ENCODE measurements at regions not wholly inside any gene's neighbourhood (a gene's known extent, or its start where the extent isn't known, plus 50 kb on each side); places are given as distances from the start of the nearest gene placed in this dataset.

DNA sequence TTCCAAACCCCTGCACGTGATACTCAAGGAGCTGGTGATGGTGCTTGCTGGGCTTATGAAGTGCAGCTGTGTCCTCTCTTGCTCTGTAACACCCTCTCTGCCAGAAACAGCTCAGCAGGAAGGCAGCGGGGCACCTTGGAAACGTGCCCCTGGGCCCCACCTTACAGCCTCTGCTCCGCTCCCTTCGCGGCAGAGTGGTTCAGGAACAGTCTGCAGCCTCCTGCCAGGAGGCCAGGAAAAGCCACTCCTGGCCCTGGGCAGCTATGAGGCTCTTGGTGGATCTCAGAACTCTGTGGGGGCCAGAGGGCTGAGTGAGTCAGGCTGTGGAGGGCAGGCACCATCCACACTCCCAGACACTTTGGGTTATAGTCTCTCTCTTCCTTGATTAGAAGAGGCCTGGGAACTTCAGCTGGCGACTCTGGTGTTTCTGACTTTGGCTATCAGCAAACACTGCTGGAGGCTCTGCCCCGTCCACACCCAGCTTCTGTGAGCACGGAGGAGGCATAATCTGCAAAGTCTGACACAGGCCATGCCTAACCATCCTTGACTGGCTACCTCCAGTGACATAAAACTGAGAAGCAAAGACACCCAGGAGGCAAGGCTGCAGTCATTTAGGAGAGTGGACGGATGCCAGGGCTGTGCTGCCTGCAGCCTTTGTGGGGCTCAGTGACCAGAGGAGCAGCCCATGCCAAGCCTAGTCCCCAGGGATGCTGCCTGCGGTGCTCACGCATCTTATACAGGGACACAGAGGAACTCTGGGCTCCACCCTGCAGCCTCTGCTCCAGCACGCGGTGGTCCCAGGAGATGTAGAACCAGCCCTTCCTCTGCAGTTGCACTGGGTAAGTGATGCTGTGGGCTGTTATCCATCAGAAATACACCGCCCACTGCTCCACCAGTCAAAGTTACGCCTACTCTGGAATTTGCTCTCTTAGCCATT, 65.3 kb downstream of the METRNL start:
- DNase-seq (ENCODE audit: low read depth in 2 of 2) = no peak

DNA sequence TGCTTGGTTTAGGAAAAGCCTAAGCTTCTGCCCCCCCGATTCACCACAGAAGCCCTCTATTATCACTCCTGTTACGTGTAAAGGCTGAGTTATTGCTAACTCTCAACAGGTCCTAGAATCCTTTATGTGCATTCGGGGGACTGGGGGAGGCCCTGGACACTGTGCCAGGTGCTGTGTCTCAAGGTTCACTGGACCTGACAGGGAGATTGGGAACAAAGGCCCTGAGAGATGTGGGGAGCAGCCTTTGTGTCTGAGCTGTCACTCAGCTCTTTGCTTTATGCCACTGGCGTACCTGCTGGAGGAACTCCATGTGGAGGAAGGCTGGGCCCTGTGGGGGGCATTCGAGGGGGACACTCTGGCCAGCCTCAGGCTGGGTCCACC, 65.9 kb downstream of the METRNL start:
- DNase-seq (ENCODE audit: low read depth in 2 of 2) = no peak

DNA sequence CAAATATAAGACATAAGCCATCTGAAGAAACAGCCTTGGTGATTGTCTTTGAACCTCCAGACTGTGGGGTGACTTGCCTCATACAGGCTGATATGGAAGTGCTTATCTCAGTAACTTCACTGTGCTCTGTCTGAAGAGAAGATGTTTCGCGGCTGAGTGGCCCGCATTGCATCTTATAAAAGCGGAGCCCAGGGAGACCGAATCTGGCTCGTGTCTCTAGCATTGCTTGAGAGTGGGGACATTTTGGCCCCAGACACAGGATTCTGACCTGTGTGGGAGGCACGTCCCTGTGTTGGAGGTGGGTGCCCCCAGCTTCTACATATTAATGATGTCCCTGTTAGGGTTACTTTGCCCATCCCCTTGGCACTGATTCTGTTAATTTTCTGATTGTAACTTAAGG, 66.4 kb downstream of the METRNL start:
- DNase-seq (ENCODE audit: low read depth in 2 of 2) = no peak

DNA sequence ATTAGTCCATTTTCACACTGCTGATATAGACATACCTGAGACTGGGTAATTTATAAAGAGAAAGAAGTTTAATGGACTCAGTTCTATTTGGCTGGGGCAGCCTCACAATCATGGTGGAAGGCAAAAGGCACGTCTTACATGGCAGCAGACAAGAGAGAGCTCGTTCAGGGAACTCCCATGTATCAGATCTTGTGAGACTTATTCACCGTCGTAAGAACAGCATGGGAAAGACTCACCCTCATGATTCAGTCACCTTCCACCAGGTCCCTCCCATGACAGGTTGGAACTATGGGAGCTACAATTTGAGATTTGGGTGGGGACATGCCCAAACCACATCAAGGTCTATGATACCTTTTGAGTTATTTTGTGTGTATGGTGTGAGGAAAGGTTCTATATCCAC, 66.9 kb downstream of the METRNL start:
- DNase-seq (ENCODE audit: low read depth in 2 of 2) = no peak

DNA sequence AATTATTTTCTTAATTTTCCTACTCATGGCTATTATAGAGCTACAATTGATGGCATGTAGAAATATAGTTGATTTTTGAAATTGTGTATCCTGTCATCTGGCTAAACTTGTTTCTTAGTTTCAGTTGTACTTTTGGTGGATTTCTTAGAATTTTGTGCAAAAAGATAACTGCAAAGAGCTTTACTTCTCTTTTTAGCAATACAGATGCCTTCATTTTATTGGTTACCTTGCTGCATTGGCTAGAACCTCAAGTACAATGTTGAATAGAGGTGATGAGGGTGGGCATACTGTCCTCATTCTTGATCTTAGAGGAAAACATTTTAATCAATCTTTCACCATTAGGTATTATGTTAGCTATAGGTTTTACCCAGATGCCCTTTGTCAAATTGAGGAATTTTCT, 67.9 kb downstream of the METRNL start:
- DNase-seq (ENCODE audit: low read depth in 2 of 2) = no peak

DNA sequence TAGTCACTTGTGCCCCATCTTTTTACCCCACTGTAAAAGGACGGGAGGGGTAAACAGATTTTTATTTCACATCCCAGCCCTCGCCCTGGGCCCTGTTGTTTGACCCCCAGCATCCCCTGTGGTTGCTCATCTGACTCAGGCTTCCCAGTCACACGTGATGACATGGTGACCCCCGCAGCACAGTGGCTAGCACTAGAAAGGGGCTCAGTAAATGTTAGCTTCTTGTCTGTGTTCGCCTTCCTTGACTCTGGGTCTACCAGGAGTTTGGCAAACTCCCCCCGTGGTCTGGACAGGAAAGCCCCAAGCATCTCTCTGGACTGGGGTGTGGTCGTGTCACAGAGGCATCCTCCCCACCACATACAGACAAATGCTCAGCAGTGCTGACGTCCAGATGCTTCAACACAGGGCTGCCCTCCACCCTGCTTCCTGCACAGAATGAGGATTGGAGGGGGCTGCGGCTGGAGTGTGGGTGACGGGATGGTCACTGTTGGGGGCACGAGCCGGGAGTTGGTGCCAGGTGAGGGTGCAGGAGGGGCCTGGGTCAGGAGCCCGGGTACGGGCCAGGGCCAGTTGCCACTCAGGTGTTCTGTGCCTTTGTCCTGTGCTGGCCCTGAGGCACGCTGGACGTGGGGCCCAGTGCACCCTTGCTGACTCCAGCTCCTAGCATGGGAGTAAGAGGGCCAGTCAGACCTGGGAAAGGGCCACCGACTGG, 69.1 kb downstream of the METRNL start:
- DNase-seq (ENCODE audit: low read depth in 2 of 2) = no peak

DNA sequence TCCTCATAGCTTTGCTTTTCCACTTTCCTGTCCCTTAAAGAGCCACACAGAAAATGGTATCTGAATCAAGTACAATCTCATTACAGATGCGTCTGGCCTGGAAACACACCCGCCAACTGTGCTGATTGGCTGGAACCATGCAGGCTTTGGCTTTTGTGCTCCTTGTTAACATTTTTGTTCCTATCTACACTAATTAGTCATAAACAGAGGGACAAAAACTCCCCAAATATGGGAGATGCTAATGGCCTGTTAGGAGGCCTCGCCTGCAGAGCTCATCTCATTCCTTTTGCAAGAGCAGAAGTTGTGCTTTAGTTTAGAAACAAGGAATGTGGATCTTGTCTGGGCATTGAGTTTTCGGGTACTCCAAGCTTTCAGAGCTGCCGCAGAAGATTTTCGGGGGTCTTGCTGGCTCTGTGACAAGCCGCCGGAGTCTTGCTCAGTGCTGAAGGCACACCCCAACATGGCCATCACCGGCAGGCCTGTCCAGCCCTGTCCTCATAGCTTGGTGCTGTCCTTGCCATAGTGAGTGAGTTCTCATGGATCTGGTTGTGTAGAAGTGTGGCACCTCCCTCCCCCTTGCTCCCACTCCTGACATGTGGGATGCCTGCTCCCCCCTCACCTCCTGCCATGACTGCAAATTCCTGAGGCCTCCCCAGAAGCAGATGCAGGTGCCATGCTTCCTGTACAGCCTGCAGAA, 69.8 kb downstream of the METRNL start:
- DNase-seq (ENCODE audit: low read depth in 2 of 2) = no peak

DNA sequence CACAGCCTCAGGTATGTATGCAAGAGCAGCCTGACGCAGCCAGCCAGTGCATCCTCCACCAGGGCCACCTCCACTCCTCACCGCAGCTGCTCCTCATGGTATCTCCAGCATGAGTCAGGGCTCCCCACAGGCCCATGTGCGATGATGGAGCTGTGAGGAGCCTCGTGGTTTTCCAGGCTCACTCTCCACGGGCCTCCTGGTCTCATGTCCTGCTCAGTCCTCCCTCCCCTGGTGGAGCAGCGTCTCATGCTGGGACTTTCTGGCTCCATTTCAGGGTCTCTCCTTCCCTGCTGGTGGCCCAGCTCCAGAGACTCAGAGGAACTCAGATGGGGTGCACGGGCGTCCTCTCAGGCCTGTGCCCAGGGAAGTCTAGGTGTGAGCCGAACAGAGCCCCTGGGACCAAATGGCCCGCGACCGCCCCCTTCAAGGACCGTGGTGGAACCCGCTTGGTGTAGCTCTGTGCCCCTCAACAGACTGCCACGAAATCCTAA, 70.4 kb downstream of the METRNL start:
- DNase-seq (ENCODE audit: low read depth in 2 of 2) = no peak

DNA sequence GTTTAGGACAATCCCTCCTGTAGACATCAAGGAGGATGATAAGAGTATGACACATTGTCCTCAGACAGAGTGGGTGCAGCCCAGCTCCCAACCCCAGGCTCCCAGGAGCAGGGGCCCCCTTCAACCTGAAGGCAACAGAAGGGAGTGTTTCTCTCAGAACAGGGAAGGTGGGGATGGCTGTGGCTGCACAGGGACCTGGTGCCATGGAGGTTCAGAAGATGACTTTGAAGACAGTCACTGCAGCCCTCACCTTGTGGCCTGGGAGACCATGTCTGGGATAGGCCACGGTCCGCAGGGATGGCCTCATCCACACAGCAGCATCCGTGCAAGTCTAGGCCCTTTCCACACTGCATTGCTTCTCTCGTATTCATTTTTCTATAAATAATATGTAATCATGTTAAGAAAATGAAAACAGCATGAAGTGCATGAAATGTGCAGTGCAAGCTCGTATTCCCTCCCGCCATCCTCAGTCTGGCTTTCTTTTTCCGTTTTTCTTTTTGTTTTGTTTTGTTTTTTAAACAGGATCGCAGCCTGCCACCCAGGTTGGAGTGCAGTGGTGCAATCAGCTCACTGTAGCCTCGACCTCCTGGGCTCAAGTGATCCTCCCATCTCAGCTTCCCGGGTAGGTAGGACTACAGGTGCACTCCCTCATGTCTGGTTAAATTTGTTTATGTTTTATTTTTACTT, 71.1 kb downstream of the METRNL start:
- no peak for DNase-seq (ENCODE audit: low read depth in 2 of 2)

DNA sequence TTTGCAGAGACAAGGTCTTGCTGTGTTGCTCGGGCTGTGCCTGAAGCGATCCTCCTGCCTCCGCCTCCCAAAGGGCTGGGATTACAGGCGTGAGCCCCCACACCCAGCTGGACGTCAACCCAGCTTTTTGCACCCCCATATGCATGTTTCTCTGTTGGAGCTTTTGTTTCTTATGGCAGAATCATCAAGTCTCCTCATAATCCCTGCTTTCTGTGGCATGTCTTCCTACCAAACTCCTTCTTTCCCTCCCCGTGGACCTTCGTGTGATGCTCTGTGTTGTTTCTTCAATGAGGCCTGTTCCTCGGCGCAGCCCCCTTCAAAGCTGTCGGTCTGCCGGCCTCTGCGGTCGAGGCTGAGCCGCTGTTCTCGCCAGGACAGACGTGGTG, 71.6 kb downstream of the METRNL start:
- no peak for DNase-seq (ENCODE audit: low read depth in 2 of 2)

DNA sequence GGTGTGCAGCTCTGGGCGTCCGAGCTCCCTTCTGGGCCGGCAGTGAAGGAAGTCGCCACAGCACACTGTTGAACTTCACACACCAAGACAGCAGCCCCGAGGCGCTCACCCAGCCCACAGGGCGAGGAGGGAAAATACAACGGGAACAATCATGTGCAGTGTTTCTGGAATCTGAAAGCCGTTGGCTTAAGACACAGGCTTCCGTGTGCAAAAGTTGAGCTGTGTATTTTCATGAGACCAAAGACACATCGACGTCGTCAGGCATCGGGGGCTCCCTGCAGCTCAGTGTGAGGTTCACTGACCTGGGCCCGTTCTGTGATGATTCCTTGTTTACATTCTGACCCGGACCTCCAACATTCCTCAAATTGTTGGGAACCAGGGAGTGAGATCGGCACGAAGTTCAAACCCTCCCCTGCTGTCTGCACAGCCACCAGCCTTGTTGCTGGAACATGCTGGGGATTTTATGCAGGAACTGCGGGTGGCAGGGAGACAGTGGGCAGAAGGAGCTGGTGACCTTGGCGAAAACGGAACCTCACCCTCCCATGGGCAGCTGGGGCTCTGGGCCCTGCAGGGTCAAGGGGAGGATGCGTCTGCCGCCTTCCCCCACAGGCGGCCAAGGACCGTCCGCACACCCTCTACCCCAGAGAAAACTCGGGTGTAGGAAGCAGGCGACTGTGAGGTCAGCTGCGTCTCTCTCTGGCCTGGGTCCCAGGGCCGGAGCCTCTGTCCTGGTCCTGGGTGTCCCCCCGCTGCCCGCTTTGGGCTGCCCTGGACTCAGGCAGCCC, 72.2 kb downstream of the METRNL start:
- DNase-seq (ENCODE audit: low read depth in 2 of 2) = no peak

DNA sequence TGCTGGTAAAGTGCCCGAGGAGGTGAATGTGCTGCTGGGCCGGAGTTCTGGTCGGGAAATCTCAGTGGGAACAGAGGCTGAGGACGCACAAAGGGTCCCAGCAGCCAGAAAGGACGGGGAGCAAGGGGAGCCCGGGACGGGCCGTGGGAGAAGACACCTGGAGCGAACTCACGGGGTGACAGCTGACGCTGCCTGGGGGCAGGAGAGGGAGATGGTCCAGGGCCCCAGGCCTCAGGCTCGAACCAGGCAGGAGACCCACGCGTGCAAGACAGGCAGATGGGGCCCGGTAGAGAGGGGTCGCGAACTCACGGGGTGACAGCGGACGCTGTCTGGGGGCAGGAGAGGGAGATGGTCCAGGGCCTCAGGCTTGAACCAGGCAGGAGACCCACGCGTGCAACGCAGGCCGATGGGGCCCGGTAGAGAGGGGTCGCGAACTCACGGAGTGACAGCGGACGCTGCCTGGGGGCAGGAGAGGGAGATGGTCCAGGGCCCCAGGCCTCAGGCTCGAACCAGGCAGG, 72.9 kb downstream of the METRNL start:
- DNase-seq (ENCODE audit: low read depth in 2 of 2) = no peak

DNA sequence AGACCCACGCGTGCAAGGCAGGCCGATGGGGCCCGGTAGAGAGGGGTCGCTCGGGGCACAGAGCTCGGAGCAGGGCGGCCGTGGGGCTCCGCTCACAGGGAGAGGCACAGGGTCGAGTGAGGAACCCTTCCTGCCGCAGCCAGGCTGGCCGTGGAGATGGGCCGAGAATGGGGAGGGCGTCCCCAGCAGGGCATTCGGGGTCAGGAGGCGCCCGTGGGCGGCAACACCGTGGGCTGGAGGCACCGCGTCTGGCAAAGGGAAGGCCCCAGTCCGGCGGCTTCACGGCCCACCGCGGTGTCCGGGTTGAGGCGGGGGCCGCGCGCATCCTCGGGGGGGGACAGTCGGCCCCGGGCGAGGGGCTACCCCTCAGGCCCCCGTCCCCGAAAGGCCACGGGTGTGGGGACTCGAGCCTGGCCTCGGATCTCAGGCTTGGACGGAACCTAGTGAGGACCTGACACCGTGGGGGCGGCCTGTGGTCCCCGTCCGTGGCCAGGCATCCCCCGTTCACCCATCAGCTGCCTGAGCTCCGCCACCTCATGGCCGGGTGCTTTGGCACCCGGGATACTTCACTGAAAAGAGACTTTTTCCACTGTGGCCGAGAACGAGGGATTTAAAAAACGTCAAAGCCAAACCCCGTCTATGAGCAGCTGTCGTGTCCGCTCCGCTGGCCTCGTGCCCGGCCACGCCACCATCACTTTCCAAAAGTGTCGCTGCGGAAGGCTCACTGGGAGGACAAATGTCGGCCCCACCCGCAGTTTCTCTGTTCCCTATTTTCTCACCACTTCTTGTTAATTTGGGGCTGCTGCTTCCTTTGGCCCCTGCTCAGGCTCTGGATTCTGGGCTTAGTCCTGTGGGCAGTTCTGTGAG, 73.6 kb downstream of the METRNL start:
- no peak for DNase-seq (ENCODE audit: low read depth in 2 of 2)

DNA sequence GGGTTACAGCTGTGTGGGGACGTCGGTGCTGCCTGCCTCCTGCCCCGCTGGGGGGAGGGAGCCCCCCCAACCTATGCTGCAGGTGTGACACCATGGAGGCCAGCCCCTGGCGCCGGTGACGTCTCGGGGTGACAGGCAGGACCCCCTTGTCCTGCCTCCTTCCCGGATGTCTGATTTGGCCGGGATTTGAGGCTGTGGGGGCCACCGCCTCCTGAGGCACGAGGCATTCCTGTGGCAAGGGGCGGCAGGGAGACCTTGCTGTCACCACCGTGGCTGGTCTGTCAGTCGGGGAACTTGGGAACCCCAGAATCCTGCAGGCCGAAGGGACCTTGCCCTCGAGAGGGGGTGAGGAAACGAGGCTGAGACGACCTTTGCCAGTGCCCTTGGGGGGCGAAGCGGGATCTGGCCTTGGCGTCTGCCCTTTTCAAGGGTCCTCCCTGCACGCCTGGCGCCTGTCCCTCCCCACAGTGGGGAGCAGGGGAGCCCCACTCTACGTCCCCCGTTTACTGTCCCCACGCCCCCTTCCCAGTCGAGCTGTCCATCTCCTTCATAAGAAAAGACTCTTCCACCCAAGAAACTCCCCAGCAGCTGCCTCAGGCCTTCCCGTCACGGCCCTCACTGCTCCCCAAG, 74.4 kb downstream of the METRNL start:
- no peak for DNase-seq (ENCODE audit: low read depth in 2 of 2)

DNA sequence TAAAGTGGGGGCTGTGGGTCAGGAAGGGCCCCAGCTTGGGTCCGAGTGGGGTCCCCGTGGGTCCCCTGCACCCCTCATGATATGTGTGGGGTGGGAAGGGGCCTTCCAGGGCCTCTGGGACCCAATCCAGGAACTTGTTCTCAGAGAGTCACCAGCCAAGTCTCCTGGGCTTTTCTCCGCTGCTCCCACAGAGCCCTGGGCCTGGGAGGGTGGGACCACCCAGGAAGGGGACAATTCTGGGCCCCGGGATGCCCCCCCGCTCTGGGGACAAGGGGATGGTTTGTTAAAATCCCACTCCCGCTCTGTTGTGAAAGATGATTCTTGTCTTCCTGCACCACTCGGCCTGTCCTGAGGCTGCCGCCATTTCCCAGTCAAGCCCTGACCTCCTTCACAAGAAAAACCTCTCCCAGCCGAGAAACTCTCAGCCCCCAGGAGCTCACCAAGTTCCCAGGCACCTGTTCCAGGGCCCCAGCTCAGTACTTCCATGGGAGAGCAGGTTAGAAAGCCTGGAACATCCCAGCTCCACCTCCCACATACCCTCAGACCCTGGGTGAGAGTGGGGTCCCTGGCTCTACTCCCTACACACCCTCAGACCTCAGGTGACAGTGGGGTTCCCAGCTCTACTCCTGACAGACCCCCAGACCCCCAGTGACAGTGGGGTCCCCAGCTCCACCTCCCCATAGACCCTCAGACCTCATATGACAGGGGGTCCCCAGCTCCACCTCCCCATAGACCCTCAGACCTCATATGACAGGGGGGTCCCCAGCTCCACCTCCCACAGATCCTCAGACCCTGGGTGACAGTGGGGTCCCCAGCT, 75.1 kb downstream of the METRNL start:
- no peak for DNase-seq (ENCODE audit: low read depth in 2 of 2)

DNA sequence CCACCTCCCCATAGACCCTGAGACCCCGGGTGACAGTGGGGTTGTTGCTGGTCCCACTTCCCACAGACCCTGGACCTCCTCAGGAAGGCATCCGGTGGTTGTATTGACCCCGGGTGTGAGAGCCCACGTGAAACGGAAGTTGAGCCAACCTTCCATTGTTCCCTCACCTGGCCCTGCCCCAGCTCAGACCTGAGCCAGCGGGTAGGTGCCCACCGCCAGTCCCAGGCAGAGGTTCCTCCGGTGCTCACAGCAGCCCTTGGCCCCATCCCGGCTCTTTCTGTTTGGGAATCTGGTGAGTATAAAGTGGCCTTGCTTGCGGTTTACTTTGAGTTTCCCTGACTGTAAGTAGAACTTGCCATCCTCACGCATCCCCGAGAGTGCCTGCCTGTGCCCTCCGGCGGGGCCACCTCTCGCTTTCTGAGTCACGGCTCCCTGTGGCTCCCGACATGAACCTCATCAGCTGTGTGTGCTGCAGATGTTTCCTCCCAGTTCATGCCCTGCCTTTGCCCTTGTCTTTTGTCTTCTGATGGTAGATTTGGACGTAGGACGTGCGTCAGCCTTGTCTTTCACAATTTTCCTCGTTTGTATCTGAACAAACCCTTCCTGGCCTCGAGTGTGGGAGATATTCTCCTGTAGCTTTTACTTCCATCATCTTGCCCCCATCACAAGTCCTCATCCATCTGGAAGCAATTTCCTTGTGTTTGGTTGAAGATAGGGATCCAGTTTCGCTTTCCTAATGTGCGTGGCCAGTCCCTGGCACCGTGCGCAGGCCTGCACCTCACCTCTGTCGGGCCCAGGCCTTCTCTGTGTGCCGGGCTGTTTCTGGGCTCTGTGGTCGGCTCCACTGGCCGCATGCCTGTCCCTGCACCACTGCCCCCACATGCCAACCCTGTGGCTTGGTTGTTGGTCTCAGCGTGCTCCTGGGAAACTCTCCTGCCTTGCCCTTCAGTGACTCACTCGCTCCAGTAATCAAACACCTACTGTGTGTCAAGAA, 76.0 kb downstream of the METRNL start:
- DNase-seq (ENCODE audit: low read depth in 2 of 2) = no peak

DNA sequence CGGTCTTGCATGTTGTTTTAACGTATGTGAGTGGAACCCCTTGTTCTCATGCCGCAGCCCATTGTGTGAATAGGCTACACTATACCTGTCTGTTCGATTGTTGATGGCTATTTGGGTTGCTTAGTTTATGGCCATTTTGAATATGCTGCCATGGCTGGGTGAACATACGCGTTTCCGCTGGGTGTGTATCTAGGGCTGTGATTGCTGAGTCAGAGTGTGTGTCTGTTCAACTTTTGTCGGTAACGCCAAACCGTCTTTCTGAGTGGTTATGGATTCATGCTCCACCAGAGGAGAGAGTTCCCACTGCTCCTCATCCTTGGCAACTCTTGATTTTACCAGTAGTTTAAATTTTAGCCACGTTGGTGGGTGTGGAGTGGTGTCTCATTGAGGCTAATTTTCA, 77.0 kb downstream of the METRNL start:
- no peak for DNase-seq (ENCODE audit: low read depth in 2 of 2)
